GM18520 (cell line): ENCODE measurements at regions not wholly inside any gene's neighbourhood (a gene's known extent, or its start where the extent isn't known, plus 50 kb on each side); places are given as distances from the start of the nearest gene placed in this dataset.
"Not testable (repeated sequence)": the region's sequence is repeated elsewhere in the genome, so short reads cannot be mapped to it uniquely, and the experiment has no call there.

Experiments used
- ATAC-seq: cut with Tn5 transposase; IDR thresholded peaks from one replicate; pipeline ENCODE4 v1.9.1; 2021; ENCODE audit not compliant: unreplicated experiment

DNA sequence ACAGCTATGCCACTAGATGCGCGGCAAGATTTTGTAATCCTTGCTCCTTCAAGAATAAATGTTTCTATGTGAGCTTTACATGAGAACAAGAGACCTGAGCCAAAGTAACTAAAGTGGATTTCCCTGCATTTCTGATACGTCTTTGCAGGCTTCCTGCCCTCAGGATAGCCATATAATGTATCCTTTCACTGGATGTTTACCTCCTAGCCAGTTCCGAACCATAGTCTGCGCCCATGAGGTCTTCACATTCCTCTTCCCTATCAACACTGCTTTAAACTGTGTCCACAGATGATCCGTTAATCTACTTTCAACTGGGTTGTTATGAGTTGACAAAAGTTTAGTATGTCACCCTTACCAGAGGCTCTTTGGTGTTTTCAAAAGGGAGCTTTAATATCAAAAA is 1889.1 kb upstream of the AGA start:
- ATAC-seq = no peak

GRCh38 chr4:179344861-179345260 is 1902.6 kb upstream of the AGA start:
- no peak for ATAC-seq

- no peak for ATAC-seq
Measured at GRCh38 chr4:179352221-179352620, 1910.0 kb upstream of the AGA start.

DNA sequence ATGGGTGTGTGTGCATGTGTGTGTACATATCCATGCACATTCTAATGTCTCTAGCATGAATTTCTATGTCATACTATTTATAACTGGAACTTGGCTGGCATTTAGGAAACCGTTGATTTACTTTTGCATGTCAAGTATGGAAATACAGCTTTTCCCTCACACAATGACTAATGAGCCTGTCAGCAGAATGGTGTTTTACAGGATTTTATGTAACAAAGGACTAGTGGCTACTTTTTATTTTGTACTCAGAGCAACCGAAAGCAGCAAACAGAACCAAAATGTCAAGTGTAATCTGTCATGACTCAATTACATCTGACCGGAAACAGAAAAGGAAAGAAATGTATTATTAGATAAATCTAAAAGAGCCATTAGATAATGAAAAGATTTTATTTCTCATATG is 1911.5 kb upstream of the AGA start:
- ATAC-seq = no peak

GRCh38 chr4:179361978-179362486 is 1919.8 kb upstream of the AGA start:
- no peak for ATAC-seq

DNA sequence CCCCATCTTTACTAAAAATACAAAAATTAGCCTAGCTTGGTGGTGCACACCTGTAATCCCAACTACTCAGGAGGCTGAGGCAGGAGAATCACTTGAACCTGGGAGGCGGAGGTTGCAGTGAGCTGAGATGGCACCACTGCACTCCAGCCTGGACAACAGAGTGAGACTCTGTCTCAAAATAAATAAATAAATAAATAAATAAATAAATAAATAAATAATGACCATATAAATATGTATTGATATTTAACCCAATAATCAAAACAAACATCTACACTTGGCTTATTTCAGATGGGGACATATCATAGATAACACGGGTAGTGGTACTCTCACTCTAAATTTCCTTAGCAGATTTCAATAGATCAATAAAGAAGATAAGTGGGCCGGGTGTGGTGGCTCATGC is 1923.7 kb upstream of the AGA start:
- ATAC-seq = not testable (repeated sequence)

DNA sequence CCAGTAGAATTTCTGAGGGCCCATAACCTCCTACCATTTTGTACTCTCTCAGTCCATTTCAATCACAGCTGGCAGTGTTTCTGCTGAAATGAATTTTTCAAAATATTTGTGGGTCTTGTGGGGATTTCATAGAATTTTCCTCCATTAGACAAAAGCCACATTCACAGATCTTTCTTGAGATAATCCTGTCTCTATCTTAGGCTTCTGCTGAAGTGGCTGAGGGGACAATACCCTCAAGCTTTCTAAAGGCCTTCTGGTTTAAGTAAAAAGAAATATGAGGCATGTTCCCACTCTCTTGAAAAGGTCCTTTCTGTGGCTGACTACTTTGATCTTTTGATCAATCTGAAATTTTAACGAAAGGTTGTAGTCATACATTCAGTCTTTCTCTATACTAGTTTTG is 1930.0 kb upstream of the AGA start:
- no peak for ATAC-seq

DNA sequence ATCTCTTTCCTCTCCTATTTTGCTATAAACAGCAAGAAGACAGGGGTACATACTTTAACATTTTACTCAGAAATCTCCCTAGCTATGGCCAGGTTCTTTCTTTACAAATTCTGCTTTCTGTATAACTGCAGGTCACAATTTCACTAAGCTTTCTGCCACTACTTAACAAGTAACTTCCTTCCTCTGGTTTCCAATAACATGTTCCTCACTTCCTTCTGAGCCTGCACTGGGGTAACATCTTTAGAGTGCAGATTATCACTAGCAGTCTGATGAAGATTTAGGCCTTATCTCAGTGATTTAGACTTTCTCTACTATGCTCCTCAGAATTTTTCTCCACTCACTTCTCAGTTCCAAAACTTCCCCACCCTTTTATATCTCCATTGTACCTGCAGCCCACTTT is 1930.5 kb upstream of the AGA start:
- no peak for ATAC-seq

GRCh38 chr4:179378847-179379246 is 1936.6 kb upstream of the AGA start:
- not testable (repeated sequence) for ATAC-seq

DNA sequence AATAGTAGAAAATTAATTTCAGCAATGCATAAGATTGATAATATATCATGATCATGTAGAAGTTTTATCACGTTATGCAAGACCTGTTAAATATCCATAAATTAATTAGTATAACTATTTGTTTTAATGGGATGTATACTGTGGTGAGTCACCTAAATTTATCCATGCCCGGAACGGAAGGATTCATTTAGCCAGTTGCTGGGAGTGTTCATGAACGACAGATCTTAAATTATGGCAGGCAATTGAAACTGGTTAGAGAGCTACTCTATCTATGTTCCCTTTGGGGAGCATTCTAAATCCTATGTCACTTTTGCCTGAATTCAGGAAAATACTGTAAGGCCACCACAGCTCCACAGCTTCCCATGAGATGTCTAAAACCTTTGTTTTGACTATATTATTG is 1950.5 kb upstream of the AGA start:
- no peak for ATAC-seq

- no peak for ATAC-seq
Measured at GRCh38 chr4:179398414-179398813, 1956.2 kb upstream of the AGA start.

- ATAC-seq = no peak
Measured at GRCh38 chr4:179399054-179399782, 1957.0 kb upstream of the AGA start.

- no peak for ATAC-seq
Measured at GRCh38 chr4:179415037-179415846, 1973.0 kb upstream of the AGA start.

DNA sequence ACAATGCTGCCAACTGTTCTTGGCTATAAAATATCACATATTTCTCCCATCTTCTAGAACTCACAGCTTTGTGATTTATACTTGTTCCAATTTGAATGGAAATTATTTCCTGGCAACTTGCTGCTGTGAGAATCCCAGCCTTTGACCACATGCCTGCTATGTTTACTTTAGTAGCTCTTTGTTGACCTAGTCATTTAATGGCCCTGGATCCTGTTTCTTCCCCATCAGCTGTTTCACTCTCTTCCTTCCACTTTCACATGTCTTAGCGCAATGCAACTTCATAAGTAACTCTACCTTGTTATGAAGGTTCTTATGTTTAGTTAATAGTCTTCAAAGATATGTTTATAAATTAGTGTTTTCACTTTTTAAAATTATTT is 1973.6 kb upstream of the AGA start:
- no peak for ATAC-seq

DNA sequence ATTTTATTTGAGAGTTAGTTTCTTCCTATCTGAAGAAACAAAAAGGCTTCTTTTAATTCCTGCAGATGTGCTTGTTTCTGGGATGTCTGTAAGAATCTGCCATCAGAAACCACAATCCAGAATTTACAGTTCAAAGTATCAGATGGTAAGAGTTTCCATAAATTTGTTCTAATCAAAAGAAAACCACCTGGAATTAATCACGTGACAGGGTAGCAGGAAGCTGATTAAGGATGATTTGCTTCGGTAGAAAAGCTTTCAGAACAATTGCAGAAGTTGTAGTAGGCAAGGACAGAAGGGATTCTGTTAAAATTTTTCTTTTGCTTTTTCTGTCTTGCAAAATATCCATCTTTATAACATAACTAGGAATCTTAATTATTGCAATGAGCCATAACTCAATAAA is 1975.1 kb upstream of the AGA start:
- ATAC-seq = no peak

DNA sequence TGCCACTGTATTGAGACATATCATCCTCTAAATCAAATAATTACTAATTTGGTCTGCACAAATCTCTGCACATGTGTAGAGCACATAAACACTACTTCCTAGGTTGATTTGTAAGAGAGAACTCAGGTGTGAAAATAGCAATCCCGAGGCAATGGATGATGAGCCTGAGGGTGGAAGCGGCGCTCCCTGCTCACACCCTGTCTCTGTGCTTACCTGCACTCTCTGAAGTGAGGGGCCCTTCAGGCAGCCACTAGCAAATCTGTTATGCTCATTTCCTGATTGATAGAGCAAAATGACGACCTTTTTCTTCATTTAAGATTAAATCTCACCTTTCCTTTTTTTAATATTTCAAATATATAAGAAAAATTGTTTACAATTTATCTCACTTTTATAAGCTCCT is 1995.7 kb upstream of the AGA start:
- no peak for ATAC-seq

- ATAC-seq = no peak
Measured at GRCh38 chr4:179441596-179441995, 1999.4 kb upstream of the AGA start.

GRCh38 chr4:179447308-179447707 is 2005.1 kb upstream of the AGA start:
- no peak for ATAC-seq

DNA sequence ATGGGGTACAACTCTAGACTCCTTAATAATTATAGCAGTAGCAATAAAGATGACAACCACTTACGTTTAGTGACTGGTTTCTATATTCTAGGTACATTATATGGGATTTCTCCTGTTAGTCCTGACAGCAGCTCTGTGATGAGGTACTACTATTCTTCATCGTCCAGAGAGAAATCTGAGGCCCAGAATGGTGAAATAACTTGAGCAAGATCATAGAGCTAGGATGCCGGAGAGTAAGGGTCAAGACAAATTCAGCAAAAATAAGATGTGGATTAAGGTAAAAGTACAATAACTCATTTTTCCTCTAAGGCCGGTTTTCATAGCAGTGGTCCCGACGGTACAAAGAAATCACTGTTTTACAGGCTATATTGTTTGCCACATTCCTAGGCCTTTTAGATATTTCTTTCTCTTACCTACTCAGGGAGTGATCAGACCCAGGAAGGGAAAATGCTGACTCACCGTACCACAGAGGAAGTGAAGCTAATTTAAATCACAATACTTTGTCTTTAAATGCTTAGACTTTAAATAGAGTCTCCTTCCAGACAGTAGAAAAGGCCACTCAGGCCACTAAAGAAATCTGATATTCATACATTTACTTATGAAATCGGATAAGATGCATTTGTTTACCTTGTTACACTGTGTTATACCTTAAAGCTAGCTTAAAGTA is 2023.0 kb upstream of the AGA start:
- ATAC-seq = no peak

GRCh38 chr4:179467878-179468277 is 2025.6 kb upstream of the AGA start:
- no peak for ATAC-seq

GRCh38 chr4:179472164-179472563 is 2029.9 kb upstream of the AGA start:
- ATAC-seq = no peak

- ATAC-seq = no peak
Measured at GRCh38 chr4:179478608-179479007, 2036.4 kb upstream of the AGA start.
